DND-41 (cell line): ENCODE measurements at regions not wholly inside any gene's neighbourhood (a gene's known extent, or its start where the extent isn't known, plus 50 kb on each side); places are given as distances from the start of the nearest gene placed in this dataset.

Source experiments
- ATAC-seq: fragments of 200-7000 bp; cut with Tn5 transposase; 3 replicates; pipeline ENCODE4 v1.9.1; 2021; ENCODE audit warnings: low read depth; ENCODE audit not compliant: insufficient read depth
- DNase-seq: peaks from one replicate; pipeline ENCODE4 v3.0.0-alpha.2; 2020
- H2AFZ ChIP-seq: 2 replicates; pipeline ENCODE4 v1.6.0; 2012; ENCODE audit warnings: low read depth, low read length
- H3K27ac ChIP-seq: 2 replicates; pipeline ENCODE4 v1.5.1; 2012; ENCODE audit warnings: low read length, inconsistent platforms
- H3K27me3 ChIP-seq: fragments of 200-600 bp; sonication (generic); 2 replicates; pipeline ENCODE4 v1.6.0; 2012; ENCODE audit warnings: low read length, mild to moderate bottlenecking, inconsistent platforms; ENCODE audit not compliant: insufficient read depth, poor library complexity
- H3K36me3 ChIP-seq: 2 replicates; pipeline ENCODE4 v1.5.1; 2012; ENCODE audit warnings: low read length, inconsistent platforms; ENCODE audit not compliant: insufficient read depth
- H3K4me1 ChIP-seq: 2 replicates; pipeline ENCODE4 v1.5.1; 2012; ENCODE audit warnings: mild to moderate bottlenecking, low read length; ENCODE audit not compliant: insufficient read depth
- H3K4me2 ChIP-seq: 2 replicates; pipeline ENCODE4 v1.6.0; 2012; ENCODE audit warnings: mild to moderate bottlenecking, moderate library complexity, low read length, inconsistent platforms; ENCODE audit not compliant: insufficient read depth
- H3K4me3 ChIP-seq, 2 experiments: fragments of 200-600 bp in 1 of 2; shearing (Covaris generic) in 1 of 2; 2 replicates each; pipeline ENCODE4 v1.5.1; 2012 to 2016; ENCODE audit warnings: inconsistent platforms in 2 of 2, low read length in 2 of 2, mild to moderate bottlenecking in 2 of 2, low read depth in 1 of 2, moderate library complexity in 1 of 2
- H3K79me2 ChIP-seq: 2 replicates; pipeline ENCODE4 v1.6.0; 2012; ENCODE audit warnings: low read length, inconsistent platforms; ENCODE audit not compliant: insufficient read depth
- H3K9ac ChIP-seq: 2 replicates; pipeline ENCODE4 v1.6.0; 2012; ENCODE audit warnings: low read depth, mild to moderate bottlenecking, inconsistent platforms, low read length, moderate library complexity
- H3K9me3 ChIP-seq: 2 replicates; pipeline ENCODE4 v1.5.1; 2012; ENCODE audit warnings: low read length, moderate library complexity, mild to moderate bottlenecking, inconsistent platforms; ENCODE audit not compliant: insufficient read depth, severe bottlenecking
- H4K20me1 ChIP-seq: 2 replicates; pipeline ENCODE4 v1.6.0; 2012; ENCODE audit warnings: low read length; ENCODE audit not compliant: insufficient read depth
- EZH2 ChIP-seq: IDR thresholded peaks from 3 replicates; pipeline ENCODE4 v1.6.1; 2012; ENCODE audit warnings: borderline replicate concordance, low read depth, mild to moderate bottlenecking, moderate library complexity, low read length, inconsistent platforms; ENCODE audit not compliant: severe bottlenecking
- TF ChIP-seq, protein P1 (sequence below): IDR thresholded peaks from 2 replicates; pipeline ENCODE4 v1.5.1; 2012; ENCODE audit warnings: borderline replicate concordance, low read length, moderate library complexity, mild to moderate bottlenecking; ENCODE audit not compliant: poor library complexity, severe bottlenecking; ENCODE audit errors: extremely low read depth

GRCh38 chr4:32349026-32349425, 1628.9 kb downstream of the PCDH7 start:
- no peak for TF ChIP-seq EZH2
- TF ChIP-seq, protein P1, sequence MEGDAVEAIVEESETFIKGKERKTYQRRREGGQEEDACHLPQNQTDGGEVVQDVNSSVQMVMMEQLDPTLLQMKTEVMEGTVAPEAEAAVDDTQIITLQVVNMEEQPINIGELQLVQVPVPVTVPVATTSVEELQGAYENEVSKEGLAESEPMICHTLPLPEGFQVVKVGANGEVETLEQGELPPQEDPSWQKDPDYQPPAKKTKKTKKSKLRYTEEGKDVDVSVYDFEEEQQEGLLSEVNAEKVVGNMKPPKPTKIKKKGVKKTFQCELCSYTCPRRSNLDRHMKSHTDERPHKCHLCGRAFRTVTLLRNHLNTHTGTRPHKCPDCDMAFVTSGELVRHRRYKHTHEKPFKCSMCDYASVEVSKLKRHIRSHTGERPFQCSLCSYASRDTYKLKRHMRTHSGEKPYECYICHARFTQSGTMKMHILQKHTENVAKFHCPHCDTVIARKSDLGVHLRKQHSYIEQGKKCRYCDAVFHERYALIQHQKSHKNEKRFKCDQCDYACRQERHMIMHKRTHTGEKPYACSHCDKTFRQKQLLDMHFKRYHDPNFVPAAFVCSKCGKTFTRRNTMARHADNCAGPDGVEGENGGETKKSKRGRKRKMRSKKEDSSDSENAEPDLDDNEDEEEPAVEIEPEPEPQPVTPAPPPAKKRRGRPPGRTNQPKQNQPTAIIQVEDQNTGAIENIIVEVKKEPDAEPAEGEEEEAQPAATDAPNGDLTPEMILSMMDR = no peak
- H3K9ac ChIP-seq = no peak overlapping the region
- no peak overlapping the region for H2AFZ ChIP-seq
- DNase-seq (no peak), ATAC-seq (no peak)
- H3K79me2 ChIP-seq = no peaks in the 10 kb centered on the region
- no peaks in the 10 kb centered on the region for H3K27me3 ChIP-seq
- H3K36me3 ChIP-seq = no peaks in the 10 kb centered on the region
- no peak overlapping the region for H3K4me3 ChIP-seq
- no peaks in the 10 kb centered on the region for H4K20me1 ChIP-seq
- no peak overlapping the region for H3K4me2 ChIP-seq
- H3K4me1 ChIP-seq = no peaks in the 10 kb centered on the region
- H3K9me3 ChIP-seq = no peaks in the 10 kb centered on the region
- no peak overlapping the region for H3K27ac ChIP-seq

DNA sequence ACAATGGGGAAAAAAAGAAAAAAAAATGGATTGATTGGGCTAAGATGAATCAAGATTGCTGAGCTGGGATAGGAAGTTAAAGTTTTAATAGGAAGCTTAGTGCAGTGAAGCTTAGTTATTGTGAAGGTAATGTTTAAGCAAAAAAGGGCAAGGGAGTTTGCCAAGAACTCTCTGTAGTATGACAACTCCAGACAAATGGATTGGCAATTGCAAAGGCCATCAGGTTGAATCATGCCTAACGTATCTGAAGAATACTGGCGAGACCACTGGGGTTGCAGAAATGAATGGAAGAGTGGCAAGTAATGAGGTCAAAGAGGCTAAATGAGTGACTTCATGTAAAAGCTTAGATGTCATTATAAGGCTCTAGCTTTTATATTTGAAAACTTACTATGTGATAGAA, 1654.0 kb downstream of the PCDH7 start:
- H3K4me3 ChIP-seq = no peak overlapping the region
- no peaks in the 10 kb centered on the region for H3K27me3 ChIP-seq
- no peaks in the 10 kb centered on the region for H3K4me1 ChIP-seq
- no peak for TF ChIP-seq EZH2
- TF ChIP-seq, protein P1 = no peak
- H3K9me3 ChIP-seq = no peaks in the 10 kb centered on the region
- ATAC-seq = no peak
- H4K20me1 ChIP-seq = no peaks in the 10 kb centered on the region
- H3K9ac ChIP-seq = no peak overlapping the region
- no peaks in the 10 kb centered on the region for H3K36me3 ChIP-seq
- no peak overlapping the region for H3K4me2 ChIP-seq
- H2AFZ ChIP-seq = no peak overlapping the region
- no peak for DNase-seq
- H3K79me2 ChIP-seq = no peaks in the 10 kb centered on the region
- no peak overlapping the region for H3K27ac ChIP-seq

- H3K4me2 ChIP-seq = no peak overlapping the region
- ATAC-seq = no peak
- H3K27ac ChIP-seq = no peak overlapping the region
- H3K9ac ChIP-seq = no peak overlapping the region
- no peaks in the 10 kb centered on the region for H3K36me3 ChIP-seq
- no peak overlapping the region for H3K4me3 ChIP-seq
- no peaks in the 10 kb centered on the region for H3K79me2 ChIP-seq
- H2AFZ ChIP-seq = no peak overlapping the region
- no peak for DNase-seq
- H4K20me1 ChIP-seq = no peaks in the 10 kb centered on the region
- H3K4me1 ChIP-seq = no peaks in the 10 kb centered on the region
- H3K27me3 ChIP-seq = no peaks in the 10 kb centered on the region
- TF ChIP-seq, protein P1 = no peak
- TF ChIP-seq EZH2 = no peak
- no peaks in the 10 kb centered on the region for H3K9me3 ChIP-seq
These were observed 1673.6 kb downstream of the PCDH7 start for GRCh38 chr4:32393806-32394205.

GRCh38 chr4:32394255-32394654, 1674.1 kb downstream of the PCDH7 start:
- no peak overlapping the region for H2AFZ ChIP-seq
- DNase-seq = no peak
- H3K79me2 ChIP-seq = no peaks in the 10 kb centered on the region
- H3K9me3 ChIP-seq = no peaks in the 10 kb centered on the region
- no peaks in the 10 kb centered on the region for H3K4me1 ChIP-seq
- TF ChIP-seq, protein P1 = no peak
- TF ChIP-seq EZH2 = no peak
- H3K27ac ChIP-seq = no peak overlapping the region
- ATAC-seq = no peak
- H3K4me2 ChIP-seq = no peak overlapping the region
- H4K20me1 ChIP-seq = no peaks in the 10 kb centered on the region
- no peaks in the 10 kb centered on the region for H3K36me3 ChIP-seq
- no peak overlapping the region for H3K4me3 ChIP-seq
- no peaks in the 10 kb centered on the region for H3K27me3 ChIP-seq
- H3K9ac ChIP-seq = no peak overlapping the region
